HCT116 (cell line): ENCODE measurements at regions not wholly inside any gene's neighbourhood (a gene's known extent, or its start where the extent isn't known, plus 50 kb on each side); places are given as distances from the start of the nearest gene placed in this dataset.

Experiments used
- EGR1 ChIP-seq: IDR thresholded peaks from 2 replicates; pipeline ENCODE4 v1.6.1; 2012; ENCODE audit warnings: low read depth
- POLR2A ChIP-seq: IDR thresholded peaks from 2 replicates; pipeline ENCODE4 v1.7.0; 2011; ENCODE audit warnings: borderline replicate concordance; ENCODE audit not compliant: insufficient read depth, insufficient read length; ENCODE audit errors: extremely low read depth
- SP1 ChIP-seq: IDR thresholded peaks from 2 replicates; pipeline ENCODE4 v1.6.1; 2012; ENCODE audit warnings: low read depth
- YY1 ChIP-seq: IDR thresholded peaks from 2 replicates; pipeline ENCODE4 v1.6.1; 2011; ENCODE audit warnings: low read length, low read depth, moderate library complexity, mild to moderate bottlenecking; ENCODE audit not compliant: insufficient replicate concordance; ENCODE audit errors: extremely low read depth
- ZNF274 ChIP-seq: fragments of 200-500 bp; sonication (Bioruptor generic); IDR thresholded peaks from 2 replicates; pipeline ENCODE4 v1.6.1; 2014; ENCODE audit warnings: mild to moderate bottlenecking, low read depth, low read length, inconsistent platforms
- TF ChIP-seq, protein P1 (sequence below), 3 experiments: fragments of 200-600 bp in 1 of 3; sonication (generic) in 1 of 3; IDR thresholded peaks in 2 of 3; conservative IDR thresholded peaks in 1 of 3; 2 replicates each; pipeline ENCODE4 v1.5.1; 2012 to 2017; ENCODE audit warnings: low read depth in 2 of 3, low read length in 2 of 3, antibody characterized with exemption in 1 of 3, borderline replicate concordance in 1 of 3, control low read depth in 1 of 3, mild to moderate bottlenecking in 1 of 3, mixed read lengths in 1 of 3, mixed run types in 1 of 3, moderate library complexity in 1 of 3; ENCODE audit not compliant: insufficient read depth in 1 of 3

DNA sequence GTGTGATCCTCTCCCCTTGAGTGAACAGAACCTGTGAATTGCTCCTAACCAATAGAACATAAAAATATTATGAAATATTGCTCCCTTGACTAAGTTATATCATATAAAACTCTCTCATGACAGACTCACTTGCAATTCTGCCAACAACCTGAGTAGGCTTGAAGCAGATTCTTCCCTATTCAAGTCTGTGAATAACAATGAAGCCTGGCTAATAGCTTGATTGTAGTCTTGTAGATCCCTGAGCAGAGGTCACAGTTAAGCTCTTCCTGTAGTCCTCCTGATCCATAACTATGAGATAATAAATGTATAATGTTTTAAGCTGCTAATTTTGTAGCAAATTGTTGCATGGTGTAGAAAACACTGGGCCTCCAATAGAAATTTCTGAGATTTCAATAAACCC is 540.1 kb upstream of the TENM4 start:
- TF ChIP-seq, protein P1, sequence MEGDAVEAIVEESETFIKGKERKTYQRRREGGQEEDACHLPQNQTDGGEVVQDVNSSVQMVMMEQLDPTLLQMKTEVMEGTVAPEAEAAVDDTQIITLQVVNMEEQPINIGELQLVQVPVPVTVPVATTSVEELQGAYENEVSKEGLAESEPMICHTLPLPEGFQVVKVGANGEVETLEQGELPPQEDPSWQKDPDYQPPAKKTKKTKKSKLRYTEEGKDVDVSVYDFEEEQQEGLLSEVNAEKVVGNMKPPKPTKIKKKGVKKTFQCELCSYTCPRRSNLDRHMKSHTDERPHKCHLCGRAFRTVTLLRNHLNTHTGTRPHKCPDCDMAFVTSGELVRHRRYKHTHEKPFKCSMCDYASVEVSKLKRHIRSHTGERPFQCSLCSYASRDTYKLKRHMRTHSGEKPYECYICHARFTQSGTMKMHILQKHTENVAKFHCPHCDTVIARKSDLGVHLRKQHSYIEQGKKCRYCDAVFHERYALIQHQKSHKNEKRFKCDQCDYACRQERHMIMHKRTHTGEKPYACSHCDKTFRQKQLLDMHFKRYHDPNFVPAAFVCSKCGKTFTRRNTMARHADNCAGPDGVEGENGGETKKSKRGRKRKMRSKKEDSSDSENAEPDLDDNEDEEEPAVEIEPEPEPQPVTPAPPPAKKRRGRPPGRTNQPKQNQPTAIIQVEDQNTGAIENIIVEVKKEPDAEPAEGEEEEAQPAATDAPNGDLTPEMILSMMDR (IDR thresholded peaks at IDR 0.05 in 2 of 3, conservative IDR thresholded peaks at IDR 0.05 in 1 of 3; ENCODE audit: borderline replicate concordance in 1 of 3, insufficient read depth in 1 of 3, low read depth in 2 of 3, low read length in 2 of 3): no peak
- TF ChIP-seq POLR2A (no peak), EGR1 (no peak), ZNF274 (no peak), YY1 (no peak), SP1 (no peak)
